Heart right ventricle (tissue), 16 donors: ENCODE measurements at regions not wholly inside any gene's neighbourhood (a gene's known extent, or its start where the extent isn't known, plus 50 kb on each side); places are given as distances from the start of the nearest gene placed in this dataset.

ENCODE experiments used
- ATAC-seq, 8 donors: fragments of 200-7000 bp; cut with Tn5 transposase; one replicate each; pipeline ENCODE4 v1.9.1; 2020; ENCODE audit warnings: mild to moderate bottlenecking in 8 of 8, moderate library complexity in 8 of 8, moderate number of reproducible peaks in 1 of 8
- DNase-seq, 2 donors: peaks; one replicate each; pipeline ENCODE4 v3.0.0-alpha.2; 2020
- H3K27ac ChIP-seq, 10 donors: fragments of 200-600 bp; sonication (generic) in 2 of 10; one replicate each; pipeline versions ENCODE4 v1.5.0 to v1.8.0; 2020 to 2022; ENCODE audit warnings: mild to moderate bottlenecking in 3 of 10
- H3K27me3 ChIP-seq, 7 donors: fragments of 200-600 bp; one replicate each; pipeline ENCODE4 v1.8.0; 2021 to 2022; ENCODE audit warnings: mild to moderate bottlenecking in 2 of 7
- H3K36me3 ChIP-seq, 9 donors: fragments of 200-600 bp; sonication (generic) in 1 of 9; one replicate each; pipeline versions ENCODE4 v1.5.0 to v1.8.0; 2020 to 2022; ENCODE audit warnings: mild to moderate bottlenecking in 2 of 9
- H3K4me1 ChIP-seq, 9 donors: fragments of 200-600 bp; sonication (generic) in 1 of 9; one replicate each; pipeline versions ENCODE4 v1.5.0 to v1.8.0; 2020 to 2022; ENCODE audit warnings: mild to moderate bottlenecking in 4 of 9
- H3K4me3 ChIP-seq, 10 donors: fragments of 200-600 bp; sonication (generic) in 2 of 10; one replicate each; pipeline versions ENCODE4 v1.5.0 to v1.8.0; 2020 to 2022; ENCODE audit warnings: mild to moderate bottlenecking in 7 of 10, moderate library complexity in 2 of 10
- H3K9me3 ChIP-seq, 11 donors: fragments of 200-600 bp in 10 of 11; sonication (generic) in 2 of 11; one replicate each; pipeline versions ENCODE4 v1.5.0 to v1.8.0; 2013 to 2022; ENCODE audit warnings: mild to moderate bottlenecking in 2 of 11, control low read depth in 1 of 11, moderate library complexity in 1 of 11
- CTCF ChIP-seq, 9 donors: fragments of 200-600 bp; sonication (generic) in 2 of 9; IDR thresholded peaks; one replicate each; pipeline versions ENCODE4 v1.5.0 to v1.8.0; 2021 to 2022; ENCODE audit warnings: antibody characterized with exemption in 9 of 9, mild to moderate bottlenecking in 5 of 9, moderate library complexity in 1 of 9
- WGBS, 2 donors: extraction: QIAGEN DNeasy Blood & Tissue Kit; methylation state at CpG; one replicate each; pipeline ENCODE4 v1.1.7; 2013; ENCODE audit warnings: inconsistent platforms in 1 of 2; 5-methylcytosine and 5-hydroxymethylcytosine counted together
- intact Hi-C, 10 donors: fragments of 100-400 bp; cut with DNase I; formaldehyde crosslinking; loops; one replicate each; pipeline versions ENCODE4 v1.11.1 to v1.14.2; 2022
- donor health status: Arrhythmogenic right ventricular cardiomyopathy.
- donor health status: ischemic (EF 13 %, LVEDD 7.1; RV severe dilation, severe dysfunction).
- donor health status: healthy with polysubstance abuse.
- donor health status: DM: no; HTN: yes; CAD: no.
- donor health status: DM: no; HTN: no; CAD: no.
- donor health status: ischemic (EF 25% LVEDD 6.9; RV normal size, moderate dysfunction).
- donor health status: ischemic (EF 25% LVEDD 5.7; RV mildly dilated, moderate dysfunction).
- donor health status: healthy.
- donor health status: DM: yes; HTN: yes; CAD: no.
- donor health status: Ischemic cardiomyopathy.
- donor health status: ischemic (EF 35%, LVEDD 5.7; RV mildly dilated, moderate dysfunction).
- donor health status: nonischemic (EF 11% LVEDD 7.7; RV severe dilation, severe dysfunction).
- donor health status: DM: yes; HTN: yes; CAD: no.
- donor health status: PGD.
- donor health status: ischemic (EF 29% LVEDD 5.4; RV normal size, mild dysfunction).
- donor health status: nonischemic (EF 23%, LVEDD 6.1; RV moderate dilation, normal function).

GRCh38 chr2:8570637-8571036 lies 111.2 kb upstream of the ID2 start:
- DNase-seq: no peak
- 97% methylated on average over 14 of the region's 14 CpGs for WGBS, 2 donors
- intact Hi-C loops: loop anchor here in 1 of 10 donors (10.0 kb wide), 1 partner anchor 86 kb away; no protein-coding TSS in a partner anchor

GRCh38 chr2:8571301-8571791 lies 110.5 kb upstream of the ID2 start:
- intact Hi-C loops: loop anchor here in 1 of 10 donors (10.0 kb wide), 1 partner anchor 87 kb away; no protein-coding TSS in a partner anchor
- ATAC-seq: no peak

More at GRCh38 chr2:8570637-8571036, 111.2 kb upstream of the ID2 start:
- ATAC-seq: no peak
- no peak for TF ChIP-seq CTCF (IDR thresholded peaks at IDR 0.05)
- Histone ChIP-seq H3K36me3 (no peaks in the 10 kb centered on the region), H3K9me3 (no peaks in the 10 kb centered on the region), H3K4me3 (no peak overlapping the region), H3K27ac (no peak overlapping the region), H3K27me3 (no peaks in the 10 kb centered on the region), H3K4me1 (peaks cover 0 to 19% (median 11%) of the 10 kb centered on the region in 9 donors)

GRCh38 chr2:8571792-8572499 lies 109.9 kb upstream of the ID2 start:
- H3K4me3 ChIP-seq: no peak overlapping the region
- intact Hi-C loops: loop anchor here in 1 of 10 donors (10.0 kb wide), 1 partner anchor 87 kb away; no protein-coding TSS in a partner anchor
- no peaks in the 10 kb centered on the region for H3K36me3 ChIP-seq
- no peak overlapping the region for H3K27ac ChIP-seq
- peaks cover 0 to 32% (median 11%) of the 10 kb centered on the region in 9 donors for H3K4me1 ChIP-seq
- WGBS, 2 donors: 87 to 92% methylated on average over 10 of the region's 10 CpGs
- no peak for ATAC-seq
- TF ChIP-seq CTCF (IDR thresholded peaks at IDR 0.05): no peak
- H3K27me3 ChIP-seq: no peaks in the 10 kb centered on the region
- no peak for DNase-seq
- no peaks in the 10 kb centered on the region for H3K9me3 ChIP-seq

More at GRCh38 chr2:8571301-8571791, 110.5 kb upstream of the ID2 start:
- no peaks in the 10 kb centered on the region for H3K9me3 ChIP-seq
- no peak for TF ChIP-seq CTCF (IDR thresholded peaks at IDR 0.05)
- H3K27me3 ChIP-seq: no peaks in the 10 kb centered on the region
- no peak for DNase-seq
- H3K4me1 ChIP-seq: peaks cover 0 to 26% (median 11%) of the 10 kb centered on the region in 9 donors
- WGBS, 2 donors: 91 to 92% methylated on average over 13 of the region's 13 CpGs
- H3K4me3 ChIP-seq: no peak overlapping the region
- no peaks in the 10 kb centered on the region for H3K36me3 ChIP-seq
- no peak overlapping the region for H3K27ac ChIP-seq

- 97 to 99% methylated on average over 12 of the region's 12 CpGs for WGBS, 2 donors
- no peak for ATAC-seq
- Histone ChIP-seq H3K27ac (no peak overlapping the region), H3K9me3 (no peaks in the 10 kb centered on the region), H3K27me3 (no peaks in the 10 kb centered on the region), H3K4me3 (no peak overlapping the region), H3K4me1 (peaks cover 0 to 37% (median 10%) of the 10 kb centered on the region in 9 donors), H3K36me3 (no peaks in the 10 kb centered on the region)
- no peak for TF ChIP-seq CTCF (IDR thresholded peaks at IDR 0.05)
- no peak for DNase-seq
- intact Hi-C loops: loop anchor here in 1 of 10 donors (10.0 kb wide), 1 partner anchor 88 kb away; no protein-coding TSS in a partner anchor
These were observed 109.1 kb upstream of the ID2 start for GRCh38 chr2:8572712-8573233.
